T-helper 9 cell (primary cell): ENCODE measurements at regions not wholly inside any gene's neighbourhood (a gene's known extent, or its start where the extent isn't known, plus 50 kb on each side); places are given as distances from the start of the nearest gene placed in this dataset.
A peak's percentile ranks its signal among the peaks of the same experiment; 100 is the strongest.

ENCODE experiments used
- DNase-seq: peaks from one replicate; pipeline ENCODE4 v3.0.0-alpha.2; 2020

GRCh38 chr1:34518146-34518699 is 236.6 kb upstream of the GJB5 start:
- DNase-seq, result no peak

DNA sequence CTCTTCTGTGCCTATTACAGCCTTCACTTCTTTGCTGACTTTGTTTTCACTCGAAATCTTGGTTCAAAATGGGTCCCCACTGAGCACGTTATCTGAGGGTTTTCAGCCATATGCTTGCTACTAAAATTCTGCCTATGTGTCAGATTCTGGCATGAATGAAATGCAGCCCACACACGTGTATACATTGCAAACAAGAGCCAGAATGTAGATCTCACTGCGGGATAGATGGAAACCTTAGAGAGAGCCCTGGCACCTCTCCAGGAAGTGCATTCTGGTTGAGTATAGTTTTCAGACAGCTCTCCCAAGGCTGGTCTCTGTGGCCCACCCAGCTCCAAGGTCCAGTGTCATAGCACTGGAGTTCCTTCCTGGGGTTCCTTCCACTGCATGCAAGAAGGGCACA is 234.7 kb upstream of the GJB5 start:
- no peak for DNase-seq

DNA sequence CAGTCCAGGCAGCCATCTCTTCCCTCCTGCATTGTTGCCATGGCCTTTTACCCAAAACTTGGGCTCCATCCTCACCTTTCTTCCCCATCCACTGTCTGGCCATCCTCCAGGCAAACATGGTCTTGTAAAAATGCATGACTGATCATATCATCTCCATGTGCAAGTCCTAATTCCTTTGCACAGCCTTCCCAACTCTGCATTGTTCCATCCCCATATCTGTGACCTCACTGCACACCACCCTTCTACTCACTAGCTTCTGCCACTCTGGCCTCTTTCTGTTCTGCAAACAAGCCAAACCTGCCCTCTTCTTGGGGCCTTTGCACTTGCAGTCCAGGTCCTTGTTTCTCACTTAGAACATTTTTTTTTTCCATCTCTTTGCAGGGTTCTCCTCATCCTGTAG is 230.1 kb upstream of the GJB5 start:
- no peak for DNase-seq

DNA sequence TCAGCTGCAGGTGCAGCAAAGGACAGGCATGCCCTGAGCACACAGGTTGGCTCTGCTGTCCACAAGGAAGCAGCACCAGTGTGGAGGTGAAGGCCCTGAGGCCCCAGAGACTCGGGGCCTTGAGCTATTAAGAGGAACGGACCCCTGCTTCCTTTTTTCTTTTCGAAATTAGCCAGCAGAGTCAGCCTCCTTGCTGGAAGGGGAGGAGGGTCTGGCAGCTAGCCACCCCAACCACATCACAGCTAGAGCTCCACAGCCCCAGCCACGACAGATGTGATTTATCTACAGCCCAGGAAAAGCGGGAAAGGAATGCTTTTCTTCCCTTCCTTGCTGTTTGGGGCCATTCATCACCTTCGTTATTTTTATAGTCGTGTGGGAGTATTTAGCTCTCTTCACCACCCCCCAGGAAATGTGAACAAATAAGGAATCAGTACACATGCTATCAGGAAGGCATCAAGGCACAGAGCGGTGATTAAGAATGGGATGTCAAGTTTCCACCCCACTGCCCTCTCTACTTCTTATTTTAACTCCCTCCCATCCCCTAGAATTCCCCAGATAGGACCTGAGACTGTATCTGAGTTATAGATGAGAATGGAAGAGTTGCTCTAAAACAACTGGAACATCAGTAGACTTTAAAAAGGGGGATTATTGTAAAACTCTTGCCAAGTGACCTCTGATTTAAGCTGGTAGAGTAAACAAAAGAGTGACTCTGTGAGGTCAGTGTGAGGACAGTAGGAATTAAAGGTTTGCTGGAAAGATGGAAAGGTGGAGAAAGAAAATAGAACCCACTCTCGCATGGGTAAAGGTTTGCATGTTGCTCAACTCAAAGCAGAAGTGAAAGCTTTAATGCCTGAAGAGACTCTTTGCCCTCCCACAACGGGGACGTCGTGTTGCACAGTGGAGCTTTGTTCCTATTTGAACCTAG is 224.7 kb upstream of the GJB5 start:
- no peak for DNase-seq

- no peak for DNase-seq
These were observed 222.7 kb upstream of the GJB5 start for GRCh38 chr1:34532113-34532512.

GRCh38 chr1:34538481-34538880 is 216.4 kb upstream of the GJB5 start:
- no peak for DNase-seq

DNA sequence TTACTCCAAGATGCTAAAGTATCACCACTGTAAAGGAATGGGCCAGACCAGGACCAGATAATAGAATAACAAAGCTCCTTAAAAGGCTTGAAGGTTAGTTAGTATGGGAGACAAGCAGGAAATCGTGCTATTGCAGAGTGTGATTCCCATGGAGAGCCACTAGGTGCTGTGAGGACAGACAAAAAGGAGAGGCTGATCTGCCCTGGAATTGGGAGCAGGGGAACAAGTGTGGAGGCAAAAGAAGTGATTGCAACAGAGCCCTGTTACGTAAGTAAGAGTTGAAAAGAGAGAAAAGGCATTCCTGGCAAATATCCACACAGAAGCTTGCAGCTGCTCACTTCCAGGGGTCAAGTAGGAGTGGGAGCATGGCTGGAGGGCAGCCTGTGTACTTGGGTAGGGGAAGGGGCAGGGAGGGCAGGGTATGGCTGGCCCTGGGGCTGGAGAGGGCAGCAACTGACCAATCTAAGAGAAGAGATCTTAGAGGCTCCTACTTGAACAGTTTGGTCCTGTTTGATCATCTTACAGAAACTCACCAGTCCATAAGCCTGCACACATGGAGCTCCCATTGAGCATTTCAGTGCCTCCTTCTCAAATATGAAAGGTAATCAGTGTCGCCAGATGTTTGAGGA is 207.7 kb upstream of the GJB5 start:
- DNase-seq, result no peak

GRCh38 chr1:34549199-34549598 is 205.6 kb upstream of the GJB5 start:
- no peak for DNase-seq

- no peak for DNase-seq
These were observed 176.5 kb upstream of the GJB5 start for GRCh38 chr1:34578306-34578705.

DNA sequence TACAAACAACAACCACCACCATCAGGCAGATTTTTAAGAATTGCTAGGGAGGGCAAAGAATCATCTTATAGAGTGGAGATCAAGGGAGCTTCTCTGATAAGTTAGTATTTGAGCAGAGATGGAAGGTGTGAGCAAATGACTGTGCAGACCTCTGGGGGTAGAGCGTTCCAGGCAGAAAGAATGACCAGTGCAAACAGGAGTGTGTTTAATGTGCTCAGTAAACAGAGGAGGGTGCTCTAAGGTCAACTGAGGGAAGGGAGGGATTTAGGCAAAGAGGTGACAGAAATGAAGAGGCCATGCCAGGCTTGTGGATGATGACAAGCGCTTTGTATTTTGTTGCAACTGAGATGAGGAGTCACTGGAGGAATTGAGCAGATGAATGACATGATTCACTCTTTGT is 172.5 kb upstream of the GJB5 start:
- DNase-seq, result no peak

GRCh38 chr1:34587761-34588160 is 167.1 kb upstream of the GJB5 start:
- DNase-seq, result no peak

DNA sequence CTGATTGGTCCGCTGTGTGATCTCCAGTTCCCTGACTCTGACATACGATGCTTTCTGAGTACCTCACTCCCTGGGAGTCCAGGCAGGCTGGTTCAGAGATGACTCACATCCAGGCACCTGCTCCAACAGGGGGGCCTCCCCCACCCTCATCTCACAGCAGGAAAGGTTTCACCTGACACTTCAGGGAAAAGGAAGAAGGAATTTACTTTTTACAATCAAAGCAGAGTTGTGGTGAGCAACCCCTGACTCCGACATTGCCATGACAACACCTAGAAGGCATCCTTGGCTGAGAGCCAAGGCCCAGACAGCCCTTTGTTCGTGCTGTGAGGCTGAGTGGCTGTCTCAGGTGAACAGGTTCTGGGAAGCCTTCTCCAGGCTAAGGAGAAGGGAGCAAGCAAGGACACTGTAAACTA is 164.6 kb upstream of the GJB5 start:
- no peak for DNase-seq

- DNase-seq, result no peak
These were observed 162.9 kb upstream of the GJB5 start for GRCh38 chr1:34591751-34592629.

DNA sequence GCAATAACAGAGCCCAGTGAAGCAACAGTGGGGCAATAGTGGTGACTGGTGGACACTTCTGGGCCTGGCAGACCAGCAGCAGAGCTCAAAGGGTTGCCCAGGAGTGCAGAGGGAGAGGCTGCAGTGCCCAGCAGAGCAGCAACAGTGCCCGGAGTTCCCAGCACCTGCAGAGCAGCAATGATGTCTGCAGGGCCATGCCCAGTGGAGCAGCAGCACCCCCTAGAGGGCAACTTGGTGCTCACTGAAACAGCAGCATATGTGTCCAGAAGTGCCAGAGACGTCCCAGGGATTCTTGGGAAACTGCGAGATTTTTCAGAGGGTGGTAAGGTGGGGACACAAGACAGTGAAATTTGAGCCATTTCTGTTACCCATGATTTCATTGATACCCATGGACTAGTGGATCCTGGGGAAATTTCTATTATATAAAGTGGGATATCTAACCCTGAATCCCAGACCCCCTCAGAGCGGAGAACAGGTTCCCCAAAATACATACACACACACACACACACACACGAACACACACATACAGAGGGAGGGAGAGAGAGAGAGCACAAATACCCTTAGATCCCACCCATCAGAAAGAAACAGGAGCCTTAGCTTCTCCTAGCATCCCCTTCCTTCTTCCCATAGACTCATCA is 156.9 kb upstream of the GJB5 start:
- peak; percentile 7 for DNase-seq

GRCh38 chr1:34602907-34603306 is 151.9 kb upstream of the GJB5 start:
- DNase-seq, result no peak

GRCh38 chr1:34603594-34603993 is 151.3 kb upstream of the GJB5 start:
- no peak for DNase-seq

GRCh38 chr1:34606504-34606903 is 148.3 kb upstream of the GJB5 start:
- DNase-seq, result no peak

DNA sequence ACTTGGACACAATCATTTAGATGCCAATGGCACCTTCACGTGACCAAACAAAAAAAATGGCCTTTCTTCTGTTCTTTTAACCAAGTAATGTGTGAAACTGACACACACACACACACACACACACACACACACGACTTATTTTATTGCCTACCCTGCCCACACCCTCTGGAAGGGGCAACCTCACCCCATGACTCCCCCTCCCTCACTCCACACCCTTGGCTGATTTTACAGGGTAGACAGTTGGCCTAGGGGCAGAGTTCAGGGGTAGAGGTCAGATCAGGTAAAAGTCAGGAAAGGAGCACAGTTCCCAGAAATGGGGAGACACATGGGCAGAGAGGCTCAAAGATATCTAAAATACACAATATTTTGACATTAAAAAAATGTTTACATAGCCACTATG is 144.8 kb upstream of the GJB5 start:
- no peak for DNase-seq

- DNase-seq, result no peak
These were observed 143.3 kb upstream of the GJB5 start for GRCh38 chr1:34611571-34611970.

DNA sequence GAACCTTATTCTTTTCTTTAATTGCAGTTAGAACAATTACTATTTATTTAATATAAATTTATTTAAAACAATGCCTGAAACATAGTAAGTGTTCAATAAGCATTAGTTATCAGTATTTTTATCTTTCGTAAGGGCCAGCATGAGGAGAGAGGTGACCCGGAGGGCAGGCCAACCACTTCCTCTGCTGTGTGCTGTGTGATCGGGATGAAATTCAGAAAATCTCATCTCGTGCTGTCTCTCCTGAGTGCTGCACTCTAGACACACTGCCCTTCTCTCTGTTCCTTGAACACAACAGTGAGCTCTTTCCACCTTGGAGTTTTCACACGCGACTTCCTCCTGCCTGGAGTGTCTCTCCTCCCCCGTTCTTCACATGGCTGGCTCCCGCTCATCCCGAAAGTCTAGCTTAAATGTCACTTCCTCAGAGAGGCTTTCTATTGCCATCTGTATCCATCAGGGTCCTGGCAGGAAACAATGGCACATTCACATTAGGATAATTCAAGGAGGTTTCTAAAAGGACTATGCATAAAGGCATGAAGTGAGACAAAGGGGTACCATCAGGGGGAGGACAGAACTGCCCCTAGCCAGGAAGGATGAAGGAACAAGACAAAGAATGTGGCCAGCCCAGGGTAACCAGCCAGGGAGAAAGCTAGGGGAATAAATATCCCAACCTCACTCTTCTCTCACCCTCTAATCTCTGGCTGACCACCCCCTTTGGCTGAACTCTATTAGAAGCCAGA is 142.6 kb upstream of the GJB5 start:
- DNase-seq, result no peak

GRCh38 chr1:34617321-34618118 is 137.3 kb upstream of the GJB5 start:
- no peak for DNase-seq
